Activated CD8-positive, alpha-beta memory T cell treated with anti-CD3 and anti-CD28 coated beads, Interleukin-2, amount 50 U/mL, for 24 hours (primary cell): ENCODE measurements at regions not wholly inside any gene's neighbourhood (a gene's known extent, or its start where the extent isn't known, plus 50 kb on each side); places are given as distances from the start of the nearest gene placed in this dataset.

Experiments
- DNase-seq: peaks from one replicate; pipeline ENCODE4 v3.0.0-alpha.2; 2020; ENCODE audit errors: extremely low read depth

GRCh38 chr5:135248801-135249231, 150.2 kb downstream of the MACROH2A1 start:
- no peak for DNase-seq

- DNase-seq, result no peak
Observed at GRCh38 chr5:135246923-135247795, 151.9 kb downstream of the MACROH2A1 start.

GRCh38 chr5:135246605-135246922, 152.5 kb downstream of the MACROH2A1 start:
- DNase-seq, result no peak

DNA sequence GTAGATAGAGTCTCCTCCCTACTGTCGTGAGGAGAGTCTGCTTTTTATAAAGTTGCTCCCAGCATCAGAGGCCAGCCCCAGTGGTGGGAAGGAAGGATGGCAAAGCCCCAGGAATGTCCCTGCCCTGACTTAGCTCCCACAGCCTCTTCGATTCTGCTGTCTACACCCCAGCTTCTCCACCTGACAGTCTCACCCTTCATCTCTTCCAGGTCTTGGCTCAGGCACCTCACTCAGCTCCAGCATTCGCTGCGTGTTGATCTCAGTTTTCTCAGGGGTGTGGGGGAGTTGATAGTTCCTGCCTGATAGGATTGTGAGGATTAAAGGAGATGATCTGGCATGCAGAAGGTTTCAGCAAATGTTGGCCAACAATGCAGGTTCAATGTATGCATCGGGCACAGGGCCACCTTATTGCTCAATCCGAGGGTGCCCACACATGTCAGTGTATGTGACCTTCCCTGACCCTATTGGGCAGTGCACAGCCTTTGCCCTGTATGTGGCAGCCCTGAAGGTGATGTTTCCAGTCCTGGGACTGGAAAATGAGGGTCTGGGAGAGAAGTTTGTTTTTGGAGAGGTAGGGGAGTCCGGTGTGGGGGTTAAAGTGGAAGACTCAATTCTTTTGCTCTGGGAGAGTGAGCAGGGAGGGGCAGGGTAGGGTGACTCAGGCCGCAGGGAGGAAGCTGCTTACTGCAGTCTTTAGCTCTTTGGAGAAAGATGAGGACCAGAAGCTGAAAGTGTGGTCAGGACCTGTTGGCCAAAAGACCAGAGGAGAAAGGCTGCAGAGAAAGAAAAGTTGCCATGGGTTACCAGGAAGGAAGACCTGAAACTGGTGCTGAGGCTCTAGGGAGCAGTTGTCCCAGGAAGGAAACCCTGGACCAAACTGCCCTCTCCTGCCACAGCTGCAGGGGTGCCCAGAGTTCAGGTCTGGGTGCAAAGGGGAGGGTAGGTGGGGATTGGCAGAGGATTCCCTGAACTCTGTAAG, 153.2 kb downstream of the MACROH2A1 start:
- DNase-seq, result no peak

DNA sequence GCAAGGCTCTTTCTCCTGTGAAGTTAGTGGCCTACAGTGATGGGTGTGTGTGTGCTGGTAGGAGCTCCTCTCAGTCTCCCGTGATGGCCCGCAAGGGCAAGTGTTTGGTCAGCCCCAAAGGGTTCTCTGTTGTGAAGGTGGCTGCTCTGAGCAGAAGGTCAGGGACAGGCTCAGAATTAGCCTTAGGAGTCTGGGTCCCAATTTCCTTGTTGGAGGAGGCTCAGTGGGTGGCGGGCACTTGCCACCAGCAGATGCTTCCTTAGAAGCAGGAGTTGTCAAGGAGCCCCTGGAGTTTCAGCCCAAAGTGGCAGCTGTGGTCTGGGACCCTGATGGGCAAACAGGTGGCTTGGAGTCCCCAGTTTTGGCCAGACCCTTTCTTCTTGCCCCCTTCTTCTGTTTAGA, 154.4 kb downstream of the MACROH2A1 start:
- DNase-seq, result no peak

- DNase-seq, result no peak
Observed at GRCh38 chr5:135243556-135244285, 155.3 kb downstream of the MACROH2A1 start.

DNA sequence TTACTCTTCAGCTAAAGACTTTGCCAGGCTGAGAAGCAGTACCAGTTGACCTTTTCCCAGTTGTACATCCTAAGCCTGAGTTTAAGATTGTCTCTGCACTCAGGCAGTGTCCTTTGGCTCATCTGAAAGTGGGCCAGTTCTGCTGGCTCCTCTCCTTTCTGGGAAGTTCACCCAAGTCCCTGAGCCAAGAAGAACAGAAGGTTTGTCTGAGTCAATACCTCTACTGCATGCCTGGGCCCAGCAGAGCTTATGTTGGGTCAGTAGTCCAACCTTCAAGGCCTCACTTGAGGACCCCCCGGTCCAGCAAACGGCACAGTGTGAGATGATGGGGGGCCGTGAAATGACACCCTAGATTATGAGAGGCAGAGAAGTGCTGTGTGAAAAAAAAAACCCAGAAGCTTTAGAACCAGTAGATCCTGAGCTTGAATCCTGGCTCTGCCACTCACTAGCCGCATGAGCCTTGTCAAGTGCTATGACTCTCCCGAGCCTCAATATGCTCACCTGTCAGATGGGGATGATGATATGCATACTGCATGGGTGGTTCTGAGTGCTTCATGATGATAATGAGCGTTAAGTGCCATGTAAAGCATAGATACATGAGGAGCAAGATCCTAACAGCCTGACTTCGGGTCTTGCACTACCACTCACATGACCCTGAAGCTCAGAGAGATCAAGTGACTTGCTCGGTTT, 156.0 kb downstream of the MACROH2A1 start:
- no peak for DNase-seq

DNA sequence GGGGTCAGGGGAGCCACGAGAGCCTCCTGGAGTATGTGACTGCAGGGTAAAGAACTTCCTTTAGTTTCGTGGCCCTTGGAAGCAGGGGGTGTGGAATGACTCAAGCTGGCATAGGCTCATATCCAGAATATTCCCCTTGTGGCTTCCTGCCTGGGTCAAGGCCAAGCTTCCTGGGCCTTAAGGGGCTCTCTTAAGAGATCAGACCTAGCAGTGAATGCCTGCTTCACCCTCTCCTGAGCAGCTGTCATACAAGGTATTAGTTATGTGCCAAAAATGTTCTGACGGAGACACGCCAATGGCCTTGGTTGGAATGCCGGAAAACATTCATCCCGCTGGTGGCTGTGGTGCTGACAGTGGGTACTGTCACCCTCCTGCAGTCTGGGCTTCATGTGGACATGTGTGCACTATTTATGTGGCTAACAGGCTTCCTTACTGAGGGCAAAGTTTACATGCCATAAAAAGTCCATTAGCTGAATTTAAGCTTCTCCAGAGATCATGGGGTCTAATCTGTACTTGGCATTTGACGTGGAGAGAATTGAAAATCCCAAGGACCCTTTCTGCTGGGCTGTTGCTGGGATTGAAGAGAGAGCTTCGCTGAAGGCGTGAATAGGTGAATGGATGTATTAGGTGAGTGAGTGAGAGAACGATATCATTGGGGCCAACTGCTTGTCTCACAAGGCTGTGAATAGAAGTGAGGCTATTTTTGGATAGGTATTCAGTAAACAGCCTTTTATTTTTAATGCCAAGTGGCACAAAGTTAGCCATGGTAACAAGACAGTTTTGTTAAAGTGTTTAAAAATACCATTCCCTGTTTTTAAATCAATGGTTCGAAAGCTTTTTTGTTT, 156.8 kb downstream of the MACROH2A1 start:
- DNase-seq, result no peak

- DNase-seq, result no peak
Observed at GRCh38 chr5:135241536-135241935, 157.5 kb downstream of the MACROH2A1 start.

DNA sequence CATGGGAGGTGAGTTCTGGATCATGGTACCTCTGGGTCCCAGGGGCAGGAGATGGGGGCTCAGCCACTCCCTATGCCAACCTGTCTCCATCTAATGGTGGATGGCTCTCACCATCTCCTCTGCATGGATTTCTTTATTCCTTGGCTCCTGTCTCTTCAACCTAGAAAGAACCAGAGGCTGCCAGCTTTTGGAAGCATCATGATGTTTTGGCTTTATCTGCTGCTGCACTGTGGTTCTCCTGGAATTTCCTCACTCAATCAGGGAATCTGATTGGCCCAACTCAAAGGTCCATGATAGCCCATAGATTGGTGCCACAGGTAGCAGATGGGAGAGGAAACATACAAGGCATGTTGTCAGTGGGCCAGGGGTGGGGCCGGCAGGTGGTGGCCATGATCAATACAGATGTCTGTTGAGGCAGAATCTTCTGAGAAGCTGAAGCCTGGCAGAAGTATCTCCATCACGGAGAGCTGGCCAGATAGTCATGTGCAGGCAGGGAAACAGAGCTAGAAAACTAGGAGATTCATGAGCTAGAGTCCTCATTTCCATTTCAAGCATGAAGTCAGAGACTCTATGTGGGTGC, 158.2 kb downstream of the MACROH2A1 start:
- DNase-seq, result no peak

DNA sequence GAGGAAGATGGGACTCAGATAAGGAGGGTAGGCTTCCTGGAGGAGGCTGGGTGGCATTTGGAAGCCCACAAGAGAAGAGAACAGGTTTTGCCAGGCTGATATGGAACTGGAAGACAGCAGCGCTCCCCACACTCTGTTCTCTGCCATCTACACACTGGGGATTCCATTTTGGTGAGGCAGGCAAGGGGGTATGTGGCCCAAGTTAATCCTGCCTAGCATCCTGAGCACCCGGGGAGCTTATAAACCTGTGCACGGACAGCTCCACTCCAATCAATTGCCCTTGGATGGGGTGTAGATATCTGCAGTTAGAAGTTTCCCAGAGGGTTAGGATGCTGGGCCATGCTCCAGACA, 158.8 kb downstream of the MACROH2A1 start:
- DNase-seq, result no peak

DNA sequence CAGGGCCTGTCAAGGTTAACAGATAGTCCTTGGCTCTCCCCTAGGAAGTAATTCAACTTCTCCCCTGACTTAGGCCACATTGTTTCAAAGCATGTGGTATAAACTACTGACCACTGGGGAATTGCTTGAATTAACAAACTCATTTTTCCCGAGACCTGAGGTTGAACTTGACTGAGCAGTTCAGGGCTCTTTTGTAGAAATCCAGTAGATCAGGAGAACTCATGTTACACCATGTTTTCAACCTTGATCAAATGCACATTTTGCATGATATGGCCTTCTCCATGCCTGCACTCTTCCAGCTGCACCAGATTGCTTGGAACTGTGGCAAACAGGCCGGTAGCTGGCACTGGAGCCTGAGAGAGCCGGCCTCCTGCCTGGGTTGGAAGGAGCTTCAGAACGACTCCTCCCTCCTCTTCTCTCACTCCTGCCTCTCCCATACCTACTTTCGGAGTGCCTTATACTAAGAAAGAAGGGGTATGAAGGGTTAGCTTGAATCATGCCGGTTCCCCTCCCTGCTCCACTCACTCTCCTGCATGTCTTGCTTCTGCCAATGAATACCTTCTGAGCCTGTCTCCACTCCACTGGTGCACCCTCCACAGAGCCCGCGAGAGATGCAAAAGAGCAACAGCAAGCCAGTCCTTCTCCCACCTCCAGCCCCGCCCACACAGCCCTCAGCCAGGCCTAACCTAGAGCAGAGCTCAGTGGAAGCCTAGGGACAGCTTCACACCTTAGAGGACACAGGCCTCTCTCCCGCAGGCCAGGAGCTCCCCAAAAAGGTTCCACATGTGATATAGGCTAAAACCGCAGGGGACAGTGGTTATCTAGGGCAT, 159.4 kb downstream of the MACROH2A1 start:
- no peak for DNase-seq

DNA sequence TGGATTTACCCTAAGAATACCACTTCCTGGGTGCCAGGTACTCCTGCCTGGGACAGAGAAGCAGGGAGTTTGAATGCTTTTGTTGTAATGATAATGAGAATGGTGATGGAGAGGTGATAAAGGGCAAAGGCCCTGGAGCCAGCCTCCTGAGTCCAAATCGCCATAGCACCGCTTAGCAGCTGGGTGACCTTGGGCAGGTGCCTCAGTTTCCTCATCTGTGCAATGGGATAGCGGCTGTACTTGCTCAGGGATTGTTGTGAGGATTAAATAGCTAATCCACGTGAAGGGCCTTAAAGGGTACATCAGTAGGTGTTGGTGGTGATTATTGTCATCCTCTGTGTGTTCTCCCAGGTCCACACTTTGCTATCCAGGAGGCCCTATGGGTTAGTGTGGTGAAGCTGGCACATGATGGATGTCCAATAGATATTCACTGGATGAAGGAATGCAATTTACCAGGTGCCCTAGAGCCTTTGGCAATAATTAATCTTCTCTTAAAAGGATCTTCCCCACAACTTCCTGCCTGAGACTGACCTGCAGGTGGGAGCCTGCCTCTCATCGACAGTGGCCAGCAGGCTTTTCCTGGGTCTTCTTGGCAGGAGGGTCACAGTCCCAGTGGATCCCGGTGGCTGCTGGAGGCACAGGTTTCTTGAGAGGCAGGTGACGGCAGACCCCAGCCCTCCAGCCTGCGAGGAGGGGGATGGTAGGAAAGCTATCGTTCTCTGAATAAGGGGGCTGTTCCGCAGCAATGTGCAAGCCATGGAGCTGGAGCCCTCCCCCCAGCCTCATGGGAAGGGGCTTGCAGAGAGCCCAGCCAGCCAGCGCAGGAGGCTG, 160.2 kb downstream of the MACROH2A1 start:
- DNase-seq, result no peak

- DNase-seq, result no peak
Observed at GRCh38 chr5:135237748-135238103, 161.3 kb downstream of the MACROH2A1 start.

DNA sequence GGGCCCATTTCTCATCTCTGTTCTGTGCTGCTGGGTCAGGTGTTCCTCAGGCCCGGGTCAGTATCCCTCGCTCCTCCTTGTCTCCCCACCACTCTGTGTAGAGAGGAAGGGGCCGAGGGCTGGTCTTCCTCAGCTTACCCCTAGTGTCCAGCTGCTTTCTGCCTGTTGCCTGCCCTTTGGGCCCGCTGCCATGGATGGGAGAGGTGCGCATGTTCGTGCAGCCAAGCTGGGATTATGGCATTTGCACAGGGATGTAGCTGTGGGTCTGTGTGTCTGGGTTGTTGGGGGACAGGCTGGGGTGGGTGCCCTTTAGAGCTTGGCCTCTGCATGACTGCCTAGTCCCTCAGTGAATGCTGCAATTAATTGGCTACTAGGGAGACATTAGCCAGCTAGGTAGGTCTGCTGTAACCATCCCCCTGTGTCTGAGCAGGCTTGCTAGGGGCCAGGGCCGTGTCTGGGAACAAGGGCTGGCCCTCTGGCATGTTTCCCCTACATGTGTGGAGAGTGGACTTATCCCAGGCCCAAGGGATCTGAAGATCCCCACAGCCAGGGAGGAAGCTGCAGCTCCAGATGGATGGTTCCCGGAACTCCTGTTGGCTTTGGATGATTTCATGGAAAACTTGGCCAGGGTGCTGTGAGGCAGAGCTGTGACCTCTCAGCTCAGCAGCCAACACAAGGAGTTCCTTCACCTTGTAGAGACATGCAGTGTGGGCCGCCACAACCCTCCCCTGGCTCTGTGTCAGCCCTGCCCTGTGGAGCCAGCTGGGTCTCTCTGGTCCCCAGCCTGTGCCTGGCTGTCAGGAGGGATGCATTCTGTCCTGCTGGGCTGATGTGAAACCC, 161.9 kb downstream of the MACROH2A1 start:
- DNase-seq, result no peak

GRCh38 chr5:135236228-135236907, 162.7 kb downstream of the MACROH2A1 start:
- no peak for DNase-seq
